NB4 (cell line): ENCODE measurements at regions not wholly inside any gene's neighbourhood (a gene's known extent, or its start where the extent isn't known, plus 50 kb on each side); places are given as distances from the start of the nearest gene placed in this dataset.
"Not testable (repeated sequence)": the region's sequence is repeated elsewhere in the genome, so short reads cannot be mapped to it uniquely, and the experiment has no call there.

Experiments used
- DNase-seq: peaks from one replicate; pipeline ENCODE4 v3.0.0; 2010; ENCODE audit warnings: low read depth
- H3K4me3 ChIP-seq: one replicate; pipeline ENCODE4 v1.5.1; 2011; ENCODE audit warnings: mild to moderate bottlenecking, low read depth, low read length, moderate library complexity
- MYC ChIP-seq: IDR thresholded peaks from 2 replicates; pipeline ENCODE4 v1.6.1; 2011; ENCODE audit warnings: low read depth, low read length
- POLR2A ChIP-seq: IDR thresholded peaks from 2 replicates; pipeline ENCODE4 v1.6.1; 2011; ENCODE audit warnings: mild to moderate bottlenecking; ENCODE audit not compliant: insufficient read length; ENCODE audit errors: extremely low read depth
- TF ChIP-seq, protein P1 (sequence below): IDR thresholded peaks from 2 replicates; pipeline ENCODE4 v1.6.1; 2011; ENCODE audit warnings: low read depth, low read length
- TF ChIP-seq, protein P2 (sequence below): IDR thresholded peaks from one replicate; pipeline ENCODE4 v1.5.1; 2012; ENCODE audit warnings: low read depth, low read length

DNA sequence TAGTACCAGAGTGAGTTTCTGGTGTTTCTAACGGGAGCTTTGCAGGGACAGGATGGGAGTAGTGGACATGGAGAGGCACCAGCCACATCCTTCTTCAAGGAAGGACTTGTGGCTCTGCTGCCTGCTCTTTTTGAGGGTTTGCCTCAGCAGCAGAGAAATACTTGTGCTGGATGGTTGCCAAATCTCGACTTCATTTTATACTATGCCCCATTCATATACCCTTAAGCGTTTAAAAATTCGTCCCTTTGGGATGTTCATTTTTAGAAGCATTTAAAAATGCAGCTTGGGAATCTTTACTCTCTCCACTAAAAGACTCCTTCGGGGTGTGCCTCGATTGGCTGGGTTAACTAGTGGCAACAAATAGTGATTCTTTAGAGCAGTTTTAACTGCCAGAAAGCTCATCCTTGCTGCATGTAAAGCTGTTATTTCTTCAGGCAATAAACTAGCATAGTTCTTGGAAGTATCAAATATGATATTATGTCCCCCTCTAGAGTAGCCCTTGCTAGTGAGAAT is 126.5 kb upstream of the B3GAT2 start:
- no peak for DNase-seq
- TF ChIP-seq, protein P1, sequence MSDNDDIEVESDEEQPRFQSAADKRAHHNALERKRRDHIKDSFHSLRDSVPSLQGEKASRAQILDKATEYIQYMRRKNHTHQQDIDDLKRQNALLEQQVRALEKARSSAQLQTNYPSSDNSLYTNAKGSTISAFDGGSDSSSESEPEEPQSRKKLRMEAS: no peak
- TF ChIP-seq MYC: no peak
- TF ChIP-seq, protein P2, sequence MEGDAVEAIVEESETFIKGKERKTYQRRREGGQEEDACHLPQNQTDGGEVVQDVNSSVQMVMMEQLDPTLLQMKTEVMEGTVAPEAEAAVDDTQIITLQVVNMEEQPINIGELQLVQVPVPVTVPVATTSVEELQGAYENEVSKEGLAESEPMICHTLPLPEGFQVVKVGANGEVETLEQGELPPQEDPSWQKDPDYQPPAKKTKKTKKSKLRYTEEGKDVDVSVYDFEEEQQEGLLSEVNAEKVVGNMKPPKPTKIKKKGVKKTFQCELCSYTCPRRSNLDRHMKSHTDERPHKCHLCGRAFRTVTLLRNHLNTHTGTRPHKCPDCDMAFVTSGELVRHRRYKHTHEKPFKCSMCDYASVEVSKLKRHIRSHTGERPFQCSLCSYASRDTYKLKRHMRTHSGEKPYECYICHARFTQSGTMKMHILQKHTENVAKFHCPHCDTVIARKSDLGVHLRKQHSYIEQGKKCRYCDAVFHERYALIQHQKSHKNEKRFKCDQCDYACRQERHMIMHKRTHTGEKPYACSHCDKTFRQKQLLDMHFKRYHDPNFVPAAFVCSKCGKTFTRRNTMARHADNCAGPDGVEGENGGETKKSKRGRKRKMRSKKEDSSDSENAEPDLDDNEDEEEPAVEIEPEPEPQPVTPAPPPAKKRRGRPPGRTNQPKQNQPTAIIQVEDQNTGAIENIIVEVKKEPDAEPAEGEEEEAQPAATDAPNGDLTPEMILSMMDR: no peak
- TF ChIP-seq POLR2A: no peak

DNA sequence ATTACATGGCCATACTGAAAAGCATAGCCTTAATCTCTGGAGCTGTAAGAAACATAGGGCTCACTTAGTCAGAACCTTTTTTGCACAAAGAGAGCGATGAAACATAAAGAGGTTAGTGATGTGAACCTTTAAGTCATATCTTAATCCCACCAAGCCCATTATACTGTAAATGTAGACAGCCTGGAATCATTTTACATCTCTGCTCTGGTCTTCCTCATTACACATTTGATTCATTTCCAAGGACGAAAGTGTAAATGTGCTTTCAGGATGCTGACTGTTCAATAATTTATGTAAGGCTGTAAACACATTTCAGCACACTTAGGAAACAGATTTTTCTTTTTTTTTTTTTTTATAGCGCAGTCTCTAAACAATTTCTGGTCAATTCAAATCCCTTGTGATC is 131.3 kb upstream of the B3GAT2 start:
- TF ChIP-seq, protein P1: no peak
- TF ChIP-seq MYC (no peak), POLR2A (no peak)
- TF ChIP-seq, protein P2: no peak
- H3K4me3 ChIP-seq: no peak overlapping the region
- DNase-seq: no peak

More for the DNA sequence above, 126.5 kb upstream of the B3GAT2 start:
- H3K4me3 ChIP-seq: no peak overlapping the region

DNA sequence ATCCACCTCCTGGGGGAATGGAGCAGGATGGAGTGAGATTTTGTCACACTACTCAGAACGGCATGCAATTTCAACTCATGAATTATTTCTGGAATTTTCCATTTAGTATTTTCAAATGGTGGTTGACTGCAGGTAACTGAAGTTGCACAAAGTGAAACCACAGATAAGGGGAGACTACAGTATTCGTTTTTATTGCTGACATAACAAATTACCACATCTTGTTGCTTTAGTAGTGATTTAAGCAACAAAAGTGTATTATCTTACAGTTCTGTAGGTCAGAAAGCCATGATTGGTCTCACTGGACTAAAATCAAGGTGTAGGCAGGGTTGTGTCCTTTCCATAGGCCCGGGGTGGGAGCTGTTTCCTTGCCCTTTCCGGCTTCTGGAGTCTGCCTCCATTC is 133.4 kb upstream of the B3GAT2 start:
- TF ChIP-seq, protein P2: no peak
- TF ChIP-seq MYC (no peak), POLR2A (no peak)
- TF ChIP-seq, protein P1: no peak
- H3K4me3 ChIP-seq: no peak overlapping the region
- DNase-seq: no peak

DNA sequence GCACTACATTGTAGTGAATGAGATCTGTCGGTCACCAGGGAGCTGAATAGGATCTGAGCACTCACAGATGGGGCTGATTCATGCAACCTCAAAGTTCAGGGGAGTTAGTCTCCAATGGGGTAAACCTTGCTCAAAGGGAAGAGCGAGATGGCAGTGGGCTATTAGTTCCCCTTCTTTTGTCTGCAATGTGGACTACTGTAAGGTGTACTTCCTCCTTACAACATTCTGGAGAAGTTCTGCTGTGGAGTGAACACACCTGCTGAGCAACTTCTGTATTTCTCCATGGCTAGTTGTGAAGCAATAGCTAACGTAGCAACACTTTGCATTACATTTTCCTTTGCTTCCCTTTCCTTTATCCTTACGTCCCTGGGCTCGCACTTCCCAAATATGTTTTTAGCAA is 134.3 kb upstream of the B3GAT2 start:
- no peak overlapping the region for H3K4me3 ChIP-seq
- peak; percentile 52 for DNase-seq
- no peak for TF ChIP-seq MYC
- TF ChIP-seq, protein P2: no peak
- TF ChIP-seq, protein P1: no peak
- no peak for TF ChIP-seq POLR2A

DNA sequence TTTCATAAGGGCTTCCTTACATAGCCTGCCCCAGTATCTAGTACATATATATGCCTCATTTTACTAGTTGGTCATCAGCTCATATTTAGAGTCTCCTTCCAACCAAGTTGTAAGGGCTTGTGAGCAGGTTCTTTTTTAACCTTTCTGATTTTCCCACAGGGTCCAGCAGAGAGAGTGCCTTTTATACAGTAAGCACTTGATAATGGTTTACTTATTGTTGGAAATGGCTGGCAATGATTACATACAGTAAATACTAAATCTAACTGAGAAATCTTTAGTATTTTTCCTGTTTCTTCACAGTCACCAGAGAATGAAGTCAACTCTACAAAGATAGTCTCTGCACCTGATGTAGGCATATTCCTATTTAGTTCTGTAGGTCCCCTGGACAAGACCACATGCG is 135.1 kb upstream of the B3GAT2 start:
- H3K4me3 ChIP-seq: no peak overlapping the region
- no peak for TF ChIP-seq POLR2A
- no peak for DNase-seq

DNA sequence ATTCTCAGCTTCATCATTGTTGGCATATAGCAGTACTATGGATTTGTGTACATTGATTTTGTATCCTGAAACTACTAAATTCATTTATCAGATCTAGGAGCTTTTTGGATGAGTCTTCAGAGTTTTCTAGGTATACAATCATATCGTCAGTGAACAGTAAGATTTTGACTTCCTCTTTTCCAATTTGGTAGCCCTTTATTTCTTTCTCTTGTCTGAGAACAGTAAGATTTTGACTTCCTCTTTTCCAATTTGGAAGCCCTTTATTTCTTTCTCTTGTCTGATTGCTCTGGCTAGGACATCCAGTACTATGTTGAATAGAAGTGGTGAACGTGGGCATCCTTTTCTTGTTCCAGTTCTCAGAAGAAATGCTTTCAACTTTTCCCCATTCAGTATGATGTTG is 140.4 kb upstream of the B3GAT2 start:
- peak; percentile 28 for DNase-seq
- not testable (repeated sequence) for H3K4me3 ChIP-seq

DNA sequence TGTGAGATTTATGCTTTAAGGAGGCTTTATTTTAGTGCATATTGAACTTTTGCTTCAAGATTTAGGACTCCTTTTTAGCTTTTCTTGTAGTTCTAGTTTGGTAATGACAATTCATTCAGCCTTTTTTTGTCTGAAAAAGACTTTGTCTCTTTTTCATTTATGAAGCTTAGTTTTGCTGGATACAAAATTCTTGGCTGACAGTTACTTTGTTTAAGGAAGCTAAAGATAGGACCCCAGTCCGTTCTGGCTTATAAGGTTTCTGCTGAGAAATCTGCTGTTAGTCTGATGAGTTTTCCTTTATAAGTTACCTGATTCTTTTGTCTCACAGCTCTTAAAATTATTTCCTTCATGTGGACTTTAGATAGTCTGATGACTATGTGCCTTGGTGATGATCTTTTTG is 142.8 kb upstream of the B3GAT2 start:
- H3K4me3 ChIP-seq: no peak overlapping the region
- TF ChIP-seq MYC (no peak), POLR2A (no peak)
- TF ChIP-seq, protein P2: no peak
- TF ChIP-seq, protein P1: no peak
- no peak for DNase-seq
